ENCODE measurements at regions not wholly inside any gene's neighbourhood (a gene's known extent, or its start where the extent isn't known, plus 50 kb on each side); places are given as distances from the start of the nearest gene placed in this dataset.
"Not testable (repeated sequence)": the region's sequence is repeated elsewhere in the genome, so short reads cannot be mapped to it uniquely, and the experiment has no call there.

DNA sequence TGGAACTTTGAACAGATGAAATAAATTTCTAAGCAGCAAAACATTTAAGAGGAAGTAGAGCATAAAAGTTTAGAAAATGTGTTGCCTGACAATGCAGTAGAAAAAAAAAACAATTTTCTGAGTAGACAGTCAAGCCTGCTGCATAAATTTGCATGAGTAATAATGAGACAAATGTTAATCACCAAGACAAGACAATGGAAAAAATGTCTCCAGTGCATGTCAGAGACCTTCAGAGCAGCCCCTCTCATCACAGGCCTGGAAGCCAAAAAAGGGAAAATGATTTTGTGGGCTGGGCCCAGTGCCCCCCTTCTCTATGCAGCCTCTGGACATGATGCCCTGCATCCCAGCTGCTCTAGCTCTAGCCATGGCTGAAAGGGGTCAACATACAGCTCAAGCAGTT is 204.6 kb downstream of the COX18 start:
- no peak for DNase-seq

GRCh38 chr4:72864277-72864676 is 205.2 kb downstream of the COX18 start:
- not testable (repeated sequence) for DNase-seq

- no peak for DNase-seq
Measured at GRCh38 chr4:72860766-72861165, 208.8 kb downstream of the COX18 start.

- no peak for DNase-seq
Measured at GRCh38 chr4:72858328-72858727, 211.2 kb downstream of the COX18 start.

DNA sequence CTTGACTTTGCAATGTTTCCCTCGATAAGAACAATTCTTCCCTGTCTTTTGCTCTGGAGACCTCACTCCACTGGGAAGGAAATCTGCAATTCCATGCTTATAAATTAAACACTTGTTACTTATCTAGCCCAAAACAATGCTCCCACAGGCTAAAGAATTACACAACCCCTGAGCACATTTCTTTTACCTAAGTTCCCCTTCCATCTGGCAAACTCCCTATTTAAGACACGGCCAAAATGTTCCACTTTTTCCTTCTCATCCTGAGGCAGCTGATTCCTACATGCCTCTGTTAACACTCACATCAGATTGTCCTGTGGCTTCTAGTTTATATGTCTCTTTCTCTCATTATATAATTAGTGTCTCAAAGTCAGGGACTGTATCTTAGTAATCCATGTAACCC is 211.7 kb downstream of the COX18 start:
- DNase-seq, result no peak

DNA sequence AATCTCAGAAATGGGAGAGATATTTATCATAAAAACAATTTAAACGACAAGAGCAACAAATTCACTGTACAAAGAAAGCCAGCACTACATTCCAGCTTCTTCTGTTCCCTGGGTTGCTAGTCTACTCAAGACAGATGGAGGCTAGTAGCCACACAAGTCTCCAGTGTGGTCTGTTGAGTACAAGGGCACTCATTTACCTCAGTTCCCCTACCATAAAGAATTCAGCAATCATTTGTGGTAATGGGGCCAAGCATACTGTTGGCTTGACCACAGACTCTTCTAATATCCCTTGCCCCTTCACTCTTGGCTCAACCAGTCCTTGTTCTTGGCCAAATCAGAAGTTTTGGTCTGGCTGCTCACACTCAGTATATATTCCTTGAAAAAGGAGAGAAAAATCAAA is 212.3 kb downstream of the COX18 start:
- DNase-seq, result no peak

GRCh38 chr4:72846280-72847111 is 223.0 kb downstream of the COX18 start:
- DNase-seq, result no peak

- DNase-seq, result no peak
Measured at GRCh38 chr4:72843466-72843865, 226.1 kb downstream of the COX18 start.

DNA sequence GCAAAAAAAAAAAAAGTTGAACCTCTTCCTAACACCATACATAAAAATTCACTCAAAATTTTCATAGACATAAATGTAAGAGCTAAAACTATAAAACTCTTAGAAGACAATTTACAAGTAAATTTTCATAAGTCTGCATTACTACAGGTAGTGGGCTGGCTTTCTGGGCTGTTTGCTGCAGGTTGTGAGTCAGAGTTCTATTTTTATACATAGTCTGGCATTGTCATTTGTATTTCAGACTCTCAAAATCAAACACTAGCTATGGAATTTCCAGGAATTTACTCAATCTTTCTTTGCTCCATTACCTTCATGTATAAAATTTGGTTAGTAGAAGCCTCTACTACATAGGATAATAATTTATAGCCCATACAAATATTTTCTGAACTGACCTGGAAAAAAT is 227.2 kb downstream of the COX18 start:
- no peak for DNase-seq

DNA sequence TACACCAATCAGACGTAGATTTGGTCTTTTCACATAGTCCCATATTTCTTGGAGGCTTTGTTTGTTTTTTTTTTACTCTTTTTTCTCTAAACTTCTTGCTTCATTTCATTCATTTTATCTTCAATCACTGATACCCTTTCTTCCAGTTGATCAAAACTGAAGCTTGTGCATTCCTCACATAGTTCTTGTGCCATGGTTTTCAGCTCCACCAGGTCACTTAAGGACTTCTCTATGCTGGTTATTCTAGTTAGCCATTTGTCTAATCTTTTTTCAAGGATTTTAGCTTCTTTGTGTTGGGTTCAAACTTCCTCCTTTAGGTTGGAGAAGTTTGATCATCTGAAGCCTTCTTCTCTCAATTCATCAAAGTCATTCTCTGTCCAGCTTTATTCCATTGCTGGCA is 229.3 kb downstream of the COX18 start:
- not testable (repeated sequence) for DNase-seq

DNA sequence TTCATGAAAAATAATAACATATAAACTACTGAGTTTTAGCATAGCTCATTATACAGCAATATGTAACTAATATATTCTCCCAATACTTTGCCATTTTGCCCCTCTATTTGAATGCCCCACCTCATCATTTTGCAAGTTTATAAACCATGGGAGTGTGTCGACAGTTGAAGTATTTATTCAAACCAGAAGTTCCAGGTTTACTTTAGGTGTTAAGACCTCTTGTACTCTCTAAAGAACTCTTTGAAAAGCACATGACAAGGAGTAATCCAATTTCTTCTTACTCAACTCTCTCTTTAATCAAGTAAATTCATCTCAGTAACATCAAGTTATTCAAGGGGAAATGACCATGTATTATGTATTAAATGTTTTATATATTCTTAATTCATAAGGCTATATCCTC is 240.7 kb downstream of the COX18 start:
- DNase-seq, result no peak

DNA sequence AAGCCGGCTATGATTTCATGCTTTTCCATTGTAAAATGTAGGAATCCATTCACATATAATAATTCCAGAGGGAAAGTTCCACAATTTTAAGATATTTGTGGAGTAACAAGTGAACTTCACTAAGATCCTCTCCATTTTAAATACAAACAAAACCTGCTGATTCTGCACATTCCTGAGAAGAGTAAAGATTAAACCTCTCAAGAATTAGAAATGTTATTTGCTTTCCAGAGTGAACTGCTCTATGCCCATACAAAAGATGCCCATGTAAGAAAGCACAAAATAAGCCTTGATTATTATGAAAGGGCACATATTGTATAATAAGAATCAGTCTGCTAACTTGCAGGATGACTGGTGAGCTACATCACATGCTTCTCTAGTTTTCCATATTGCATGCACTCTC is 241.5 kb downstream of the COX18 start:
- DNase-seq, result no peak

DNA sequence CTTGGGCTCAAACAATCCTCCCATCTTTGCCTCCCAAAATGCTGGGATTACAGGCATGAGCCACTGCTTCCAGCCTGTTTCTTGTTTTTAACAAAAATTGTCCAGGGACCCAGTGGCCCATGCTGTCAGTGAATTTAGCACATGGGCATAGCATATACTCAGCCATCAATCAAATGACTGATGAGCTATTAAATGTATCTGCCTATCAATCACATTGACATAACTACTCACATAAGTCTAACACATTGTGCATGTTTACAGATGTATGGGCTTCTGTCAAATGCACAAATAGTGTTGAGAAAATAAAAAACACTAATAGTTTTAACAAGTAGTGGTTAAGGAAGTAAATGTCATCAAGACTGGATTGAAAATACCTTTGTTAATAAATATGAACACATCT is 249.4 kb downstream of the COX18 start:
- DNase-seq, result no peak

- no peak for DNase-seq
Measured at GRCh38 chr4:72817012-72817411, 248.0 kb upstream of the ADAMTS3 start.

GRCh38 chr4:72814241-72814640 is 245.2 kb upstream of the ADAMTS3 start:
- DNase-seq, result no peak

DNA sequence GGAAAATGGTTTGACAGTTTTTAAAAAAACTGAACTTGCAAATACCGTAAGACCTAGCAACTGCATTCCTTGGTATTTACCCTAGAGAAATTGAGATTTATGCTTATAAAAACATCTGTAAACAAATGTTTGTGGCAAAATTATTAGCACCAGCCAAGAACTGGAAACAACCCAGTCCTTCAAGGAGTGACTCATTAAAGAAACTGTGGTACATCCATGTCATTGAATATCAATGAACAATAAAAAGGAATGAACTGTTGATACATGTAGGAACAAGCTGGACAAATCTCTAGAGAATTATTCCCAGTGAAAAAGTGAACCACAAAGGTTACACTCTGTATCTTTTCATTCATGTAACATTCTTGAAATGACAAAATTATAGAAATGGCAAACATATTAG is 240.2 kb upstream of the ADAMTS3 start:
- no peak for DNase-seq

- no peak for DNase-seq
Measured at GRCh38 chr4:72805284-72805683, 236.3 kb upstream of the ADAMTS3 start.

- DNase-seq, result no peak
Measured at GRCh38 chr4:72797486-72797885, 228.5 kb upstream of the ADAMTS3 start.

- DNase-seq, result no peak
Measured at GRCh38 chr4:72791054-72791453, 222.0 kb upstream of the ADAMTS3 start.

DNA sequence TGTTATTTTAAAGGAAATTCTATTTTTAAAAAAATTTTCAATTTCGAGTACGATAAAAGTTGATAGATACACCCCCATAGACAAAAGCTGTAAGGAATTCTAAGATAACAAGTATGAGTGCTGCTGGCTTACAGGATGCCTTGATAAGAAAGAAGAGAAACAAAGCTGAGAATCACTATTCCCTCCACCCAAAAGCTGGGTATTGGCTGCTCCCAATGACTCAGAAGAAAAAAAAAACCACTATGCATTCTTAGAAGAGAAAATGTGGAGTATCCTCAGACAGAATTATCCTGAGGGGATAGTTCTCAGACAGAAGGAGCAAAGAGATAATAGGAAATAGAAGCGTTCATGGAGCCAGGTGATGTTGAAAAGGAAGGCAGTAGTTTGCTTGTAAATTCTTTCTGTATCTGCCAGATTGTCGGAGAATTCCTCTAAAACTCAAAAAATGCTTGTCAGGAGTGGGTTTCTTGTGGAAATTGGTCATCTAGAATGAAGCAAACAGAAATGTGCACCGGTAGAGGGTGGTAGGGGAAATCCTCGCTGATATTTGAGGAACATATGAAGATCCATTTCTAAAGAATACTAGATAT is 217.5 kb upstream of the ADAMTS3 start:
- no peak for DNase-seq

- DNase-seq, result no peak
Measured at GRCh38 chr4:72779241-72779640, 210.2 kb upstream of the ADAMTS3 start.

- no peak for DNase-seq
Measured at GRCh38 chr4:72777436-72777835, 208.4 kb upstream of the ADAMTS3 start.

GRCh38 chr4:72770708-72771107 is 201.7 kb upstream of the ADAMTS3 start:
- no peak for DNase-seq

DNA sequence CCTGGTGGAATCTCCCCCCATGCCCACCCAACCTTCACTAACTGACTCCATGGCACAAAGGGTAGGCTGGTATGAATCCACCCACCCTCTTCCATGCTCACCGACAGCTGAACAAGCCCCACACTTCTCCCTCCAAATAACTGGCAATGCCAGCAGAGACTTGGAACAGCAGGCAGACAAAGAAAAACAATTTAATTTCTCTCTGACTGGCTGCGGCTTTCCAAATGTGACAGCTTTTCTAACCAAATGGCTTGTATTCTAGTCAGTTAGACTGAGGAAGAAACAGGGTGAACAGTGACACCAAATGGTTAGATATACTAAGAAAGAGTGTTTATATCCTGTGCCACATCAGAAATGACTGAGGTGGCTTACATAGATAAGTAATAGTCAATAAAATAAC is 199.3 kb upstream of the ADAMTS3 start:
- DNase-seq, result no peak

Data from NCI-H748 treated with DMSO at 0.1 percent for 48 hours (cell line).